ENCODE measurements at regions not wholly inside any gene's neighbourhood (a gene's known extent, or its start where the extent isn't known, plus 50 kb on each side); places are given as distances from the start of the nearest gene placed in this dataset.

DNA sequence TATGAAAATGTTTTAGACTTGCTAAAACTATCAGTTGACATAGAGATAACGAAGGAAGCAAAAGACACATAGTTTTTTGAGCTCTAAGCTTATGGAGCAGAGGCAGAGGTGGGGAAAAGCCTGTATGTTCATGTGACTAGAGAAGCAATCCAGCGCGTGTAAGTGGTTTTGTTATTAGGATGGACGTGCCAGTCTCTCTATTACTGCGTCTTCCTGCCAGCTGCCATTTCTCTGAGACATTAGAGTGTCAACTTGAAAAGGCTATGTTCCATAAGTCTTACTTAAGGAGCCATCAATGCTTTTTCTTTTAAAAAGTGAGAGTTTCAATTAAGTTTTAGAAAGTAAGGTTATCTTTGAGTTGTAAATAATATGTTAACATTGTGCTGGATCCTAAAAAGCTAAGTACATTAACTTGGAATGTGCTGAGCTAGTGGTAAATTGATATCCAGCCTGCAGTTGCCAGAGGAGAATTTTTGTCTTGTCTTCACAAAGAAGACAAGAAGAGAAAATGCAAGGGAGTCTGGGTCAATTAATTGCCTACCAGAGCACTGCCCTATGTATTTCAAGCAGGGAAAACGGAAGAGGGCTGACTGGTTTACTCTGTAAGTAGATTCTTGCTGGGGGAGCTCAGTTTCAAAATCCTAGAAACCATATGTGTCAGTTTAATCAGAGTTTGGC, 161.8 kb upstream of the B3GALT2 start:
- no peak for TF ChIP-seq POLR2AphosphoS5 (IDR thresholded peaks at IDR 0.05; ENCODE audit: low read depth, low read length)
- TF ChIP-seq, protein P1, sequence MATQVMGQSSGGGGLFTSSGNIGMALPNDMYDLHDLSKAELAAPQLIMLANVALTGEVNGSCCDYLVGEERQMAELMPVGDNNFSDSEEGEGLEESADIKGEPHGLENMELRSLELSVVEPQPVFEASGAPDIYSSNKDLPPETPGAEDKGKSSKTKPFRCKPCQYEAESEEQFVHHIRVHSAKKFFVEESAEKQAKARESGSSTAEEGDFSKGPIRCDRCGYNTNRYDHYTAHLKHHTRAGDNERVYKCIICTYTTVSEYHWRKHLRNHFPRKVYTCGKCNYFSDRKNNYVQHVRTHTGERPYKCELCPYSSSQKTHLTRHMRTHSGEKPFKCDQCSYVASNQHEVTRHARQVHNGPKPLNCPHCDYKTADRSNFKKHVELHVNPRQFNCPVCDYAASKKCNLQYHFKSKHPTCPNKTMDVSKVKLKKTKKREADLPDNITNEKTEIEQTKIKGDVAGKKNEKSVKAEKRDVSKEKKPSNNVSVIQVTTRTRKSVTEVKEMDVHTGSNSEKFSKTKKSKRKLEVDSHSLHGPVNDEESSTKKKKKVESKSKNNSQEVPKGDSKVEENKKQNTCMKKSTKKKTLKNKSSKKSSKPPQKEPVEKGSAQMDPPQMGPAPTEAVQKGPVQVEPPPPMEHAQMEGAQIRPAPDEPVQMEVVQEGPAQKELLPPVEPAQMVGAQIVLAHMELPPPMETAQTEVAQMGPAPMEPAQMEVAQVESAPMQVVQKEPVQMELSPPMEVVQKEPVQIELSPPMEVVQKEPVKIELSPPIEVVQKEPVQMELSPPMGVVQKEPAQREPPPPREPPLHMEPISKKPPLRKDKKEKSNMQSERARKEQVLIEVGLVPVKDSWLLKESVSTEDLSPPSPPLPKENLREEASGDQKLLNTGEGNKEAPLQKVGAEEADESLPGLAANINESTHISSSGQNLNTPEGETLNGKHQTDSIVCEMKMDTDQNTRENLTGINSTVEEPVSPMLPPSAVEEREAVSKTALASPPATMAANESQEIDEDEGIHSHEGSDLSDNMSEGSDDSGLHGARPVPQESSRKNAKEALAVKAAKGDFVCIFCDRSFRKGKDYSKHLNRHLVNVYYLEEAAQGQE (IDR thresholded peaks at IDR 0.05; ENCODE audit: insufficient read depth in 1 of 2, low read depth in 2 of 2, low read length in 2 of 2), result no peak
